Muscle of back (tissue), 3 donors: ENCODE measurements at regions not wholly inside any gene's neighbourhood (a gene's known extent, or its start where the extent isn't known, plus 50 kb on each side); places are given as distances from the start of the nearest gene placed in this dataset.
A peak's percentile ranks its signal among the peaks of the same experiment; 100 is the strongest.
"Not testable (repeated sequence)": the region's sequence is repeated elsewhere in the genome, so short reads cannot be mapped to it uniquely, and the experiment has no call there.

Source experiments
- DNase-seq, 3 donors: peaks; one replicate each; pipeline versions ENCODE4 v3.0.0 to v3.0.0-alpha.2; 2013

DNA sequence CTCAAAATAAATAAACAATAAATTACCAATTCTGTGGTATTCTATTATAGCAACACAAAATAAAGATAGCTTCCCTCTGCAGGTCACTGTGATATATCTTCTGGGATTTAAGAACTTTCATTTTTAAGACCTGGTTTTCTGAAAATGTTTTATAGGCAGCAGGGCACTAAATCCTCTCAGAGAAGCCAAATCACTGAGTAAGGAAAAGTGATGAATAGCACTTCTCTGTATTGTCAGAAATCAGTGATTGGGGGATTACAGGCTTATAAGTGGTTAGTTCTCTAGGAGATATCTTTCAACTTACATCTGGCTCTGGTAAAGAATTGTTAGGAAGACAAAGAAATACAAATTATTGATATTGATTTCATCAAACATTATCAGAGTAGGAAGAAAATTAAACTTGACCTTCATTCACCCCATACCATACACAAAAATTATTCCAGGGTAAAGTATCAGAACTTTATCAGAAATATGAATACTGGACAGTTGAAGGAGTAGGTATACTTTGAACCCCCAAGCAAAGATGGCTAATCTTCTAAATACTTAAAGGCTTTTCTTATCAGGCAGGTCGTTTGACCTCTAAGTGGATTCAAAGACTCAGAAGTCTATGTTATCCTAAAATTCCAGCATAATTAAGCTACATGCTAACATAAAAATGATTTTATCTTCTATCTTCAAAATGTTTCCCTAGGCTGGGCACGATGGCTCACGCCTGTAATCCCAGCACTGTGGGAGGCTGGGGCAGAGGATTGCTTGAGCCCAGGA is 81.6 kb upstream of the USP9X start:
- no peak for DNase-seq

DNA sequence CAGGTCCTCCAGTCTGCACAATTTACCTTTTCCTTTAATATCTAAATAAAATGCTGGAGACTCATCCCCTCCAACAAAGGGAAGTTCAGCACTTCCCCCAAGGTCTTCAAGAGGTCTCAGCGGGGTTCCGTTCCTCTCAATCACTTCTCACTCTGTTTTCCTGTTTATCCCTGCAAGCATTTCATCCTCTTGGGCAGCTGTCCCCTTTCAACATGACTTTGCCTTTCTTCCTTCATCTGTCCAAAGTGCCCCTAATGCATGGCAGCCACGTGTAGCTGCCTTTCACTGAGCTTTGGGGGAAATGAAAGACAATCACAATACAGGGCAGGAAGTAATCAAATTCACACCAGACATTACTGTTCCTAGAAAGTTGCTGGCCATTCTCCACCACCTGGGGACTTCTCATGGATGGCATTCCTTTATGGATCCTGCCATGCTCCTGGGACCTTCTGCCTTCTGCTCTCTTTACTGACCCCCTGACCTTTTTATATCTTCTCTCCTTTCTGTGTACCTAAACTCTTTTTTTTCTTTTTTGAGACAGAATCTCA is 79.7 kb upstream of the USP9X start:
- no peak for DNase-seq

DNA sequence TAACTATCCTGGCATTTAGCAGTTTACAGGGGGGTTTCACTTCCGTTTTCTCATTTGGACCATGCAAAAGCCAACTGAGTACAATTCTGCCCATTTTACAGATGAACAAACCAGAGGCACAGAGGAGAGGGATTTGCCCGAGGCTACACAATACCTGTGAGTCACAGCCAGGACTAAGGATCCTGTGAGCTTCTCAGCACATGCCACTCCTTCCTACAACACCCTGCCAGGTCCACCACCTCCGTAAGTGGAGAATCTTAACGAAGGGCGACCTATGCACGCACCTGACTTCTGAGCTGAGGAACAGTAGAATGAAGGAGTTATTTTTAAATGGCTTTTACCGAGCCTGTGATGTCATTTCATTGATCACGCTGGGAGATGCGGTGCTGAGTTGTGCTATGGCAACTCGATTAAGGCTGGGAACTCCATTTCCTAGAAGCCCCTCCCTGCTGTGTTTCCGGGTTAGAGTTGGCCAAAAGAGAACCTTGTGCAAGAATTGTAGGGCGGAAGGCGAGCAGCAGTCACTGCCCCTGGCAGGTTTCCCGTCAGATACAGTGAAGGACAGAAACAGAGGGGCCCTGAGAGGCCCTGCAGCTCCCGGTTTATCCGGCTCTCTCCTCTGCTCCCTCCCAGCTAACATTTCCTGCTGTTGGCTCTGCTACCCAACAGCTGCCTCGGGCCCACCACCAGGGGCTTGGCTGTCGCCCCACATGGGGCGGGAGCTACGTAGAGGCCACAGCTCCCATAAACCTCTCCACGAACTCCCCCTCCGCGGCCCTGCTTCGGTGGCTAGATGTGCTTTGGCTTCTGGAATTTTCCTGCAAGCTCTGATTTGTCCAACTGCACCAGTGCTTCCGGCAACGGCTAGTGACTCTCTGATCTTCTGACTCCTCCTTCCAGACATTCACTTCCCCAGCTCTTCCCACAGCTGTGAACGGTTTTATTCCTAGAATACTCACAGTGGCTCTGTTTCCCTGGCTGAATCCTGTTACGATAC is 75.1 kb upstream of the USP9X start:
- DNase-seq: peak; percentile 85 to 96 (median 92)

DNA sequence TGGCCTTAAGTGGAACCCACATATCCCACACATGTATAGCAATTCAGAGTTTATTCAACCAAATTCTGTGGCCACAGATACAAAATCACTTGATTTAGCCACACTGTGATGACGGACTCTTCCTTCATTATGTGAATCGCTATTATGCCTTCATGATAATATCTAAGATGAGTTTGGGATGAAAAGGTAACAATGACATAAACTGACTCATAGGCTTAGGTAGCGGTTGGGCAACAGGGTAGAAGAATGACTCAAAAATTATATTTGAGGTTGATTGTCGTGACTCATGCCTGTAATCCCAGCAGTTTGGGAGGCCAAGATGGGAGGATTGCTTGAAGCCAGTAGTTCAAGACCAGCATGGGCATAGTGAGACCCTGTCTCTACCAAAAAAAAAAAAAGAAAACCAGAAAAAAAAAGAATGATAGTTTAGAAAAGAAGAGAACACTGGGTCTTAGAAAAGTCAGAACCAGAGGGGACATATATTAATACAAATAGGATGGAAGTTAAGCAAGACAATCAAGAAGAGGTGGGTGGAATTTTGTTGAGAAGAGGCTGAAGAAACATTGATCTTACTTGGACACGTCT is 70.4 kb upstream of the USP9X start:
- no peak for DNase-seq

DNA sequence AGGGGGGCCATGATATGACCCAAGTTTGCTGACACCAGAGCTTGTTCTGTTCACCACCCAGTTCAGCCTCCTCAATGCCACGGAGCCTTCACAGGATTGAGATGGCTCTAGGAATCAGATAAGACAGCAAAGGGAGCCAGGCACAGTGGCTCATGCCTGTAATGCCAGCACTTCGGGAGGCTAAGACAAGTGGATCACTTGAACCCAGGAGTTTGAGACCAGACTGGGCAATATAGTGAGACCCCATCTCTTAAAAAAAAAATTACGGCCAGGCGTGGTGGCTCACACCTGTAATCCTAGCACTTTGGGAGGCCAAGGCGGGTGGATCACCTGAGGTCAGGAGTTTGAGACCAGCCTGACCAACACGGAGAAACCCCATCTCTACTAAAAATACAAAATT is 67.5 kb upstream of the USP9X start:
- not testable (repeated sequence) for DNase-seq

DNA sequence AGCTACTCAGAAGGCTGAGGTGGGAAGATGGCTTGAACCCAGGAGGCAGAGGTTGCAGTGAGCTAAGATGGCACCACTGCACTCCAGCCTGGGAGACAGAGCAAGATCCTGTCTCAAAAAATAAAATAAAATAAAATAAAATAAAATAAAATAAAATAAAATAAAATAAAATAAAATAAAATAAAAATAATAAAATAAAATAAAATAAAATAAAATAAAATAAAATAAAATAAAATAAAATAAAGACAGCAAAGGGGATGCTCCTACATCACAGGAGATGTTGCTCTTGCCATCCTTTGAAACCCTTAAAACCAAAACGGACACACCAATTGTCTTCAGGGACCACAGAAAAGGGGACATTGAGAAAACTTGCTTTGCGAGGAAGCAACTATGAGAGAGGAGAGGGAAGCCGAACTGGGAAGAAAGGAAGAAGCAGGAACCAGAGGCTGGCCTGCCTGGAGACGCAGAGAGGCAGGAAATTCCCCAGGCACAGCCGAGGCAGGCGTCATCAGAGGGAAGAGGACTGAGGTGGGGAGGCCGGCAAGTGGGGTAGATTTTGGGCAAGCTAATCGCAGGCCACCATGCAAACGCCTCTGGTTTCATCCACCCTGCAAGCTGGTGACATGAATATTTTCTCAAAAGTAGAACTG is 66.7 kb upstream of the USP9X start:
- DNase-seq: not testable (repeated sequence)

DNA sequence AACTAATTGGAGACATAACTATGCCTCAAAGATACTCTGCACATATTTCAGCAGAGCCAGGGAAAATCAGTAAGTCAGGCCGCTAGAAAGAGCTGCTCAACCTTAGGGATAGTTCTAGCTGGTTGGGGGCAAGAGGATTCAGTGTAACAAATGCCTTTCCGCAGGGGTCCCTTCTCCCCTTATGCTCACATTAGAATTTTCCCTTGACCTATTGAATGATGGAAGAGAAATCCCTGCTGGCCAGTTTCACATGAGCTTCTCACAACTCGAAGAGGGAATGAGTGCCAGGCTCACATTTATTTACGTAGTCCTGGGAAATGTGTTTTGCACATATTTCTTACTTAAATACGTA is 66.2 kb upstream of the USP9X start:
- no peak for DNase-seq

DNA sequence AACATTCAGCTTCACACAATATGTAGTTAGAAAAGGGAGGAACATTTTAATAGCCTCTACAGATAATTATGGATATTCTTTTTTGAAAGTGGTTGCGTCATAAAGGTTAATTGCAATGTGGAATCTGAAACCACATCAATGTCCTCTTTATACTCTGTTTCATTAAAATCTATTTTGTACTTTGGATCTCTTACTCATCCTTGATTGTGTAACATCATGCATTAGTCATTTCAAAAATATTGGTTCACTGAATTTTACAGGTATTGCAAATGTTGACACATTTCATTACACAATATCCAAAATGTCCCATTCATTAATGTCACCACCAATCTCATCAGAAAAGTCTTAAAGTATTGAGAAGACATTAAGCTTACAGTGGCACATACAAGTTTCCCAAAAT is 62.7 kb upstream of the USP9X start:
- DNase-seq: no peak

DNA sequence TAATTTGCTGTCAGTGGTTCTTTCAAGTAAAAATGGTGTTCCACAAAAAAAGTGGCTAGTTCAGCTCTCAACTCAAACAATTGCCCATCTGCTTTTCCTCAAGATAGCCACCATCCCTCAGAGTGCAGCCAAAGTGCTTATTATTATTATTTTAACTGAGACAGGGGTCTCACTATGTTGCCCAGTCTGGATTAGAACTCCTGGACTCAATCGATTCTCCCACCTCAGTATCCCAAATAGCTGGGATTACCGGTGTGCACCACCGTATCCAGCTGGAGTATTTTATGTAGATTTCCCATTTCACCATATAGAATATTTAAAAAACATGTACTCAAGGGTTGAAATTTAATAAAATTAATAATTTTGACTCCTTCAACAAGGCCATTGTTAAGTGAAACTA is 62.1 kb upstream of the USP9X start:
- no peak for DNase-seq

DNA sequence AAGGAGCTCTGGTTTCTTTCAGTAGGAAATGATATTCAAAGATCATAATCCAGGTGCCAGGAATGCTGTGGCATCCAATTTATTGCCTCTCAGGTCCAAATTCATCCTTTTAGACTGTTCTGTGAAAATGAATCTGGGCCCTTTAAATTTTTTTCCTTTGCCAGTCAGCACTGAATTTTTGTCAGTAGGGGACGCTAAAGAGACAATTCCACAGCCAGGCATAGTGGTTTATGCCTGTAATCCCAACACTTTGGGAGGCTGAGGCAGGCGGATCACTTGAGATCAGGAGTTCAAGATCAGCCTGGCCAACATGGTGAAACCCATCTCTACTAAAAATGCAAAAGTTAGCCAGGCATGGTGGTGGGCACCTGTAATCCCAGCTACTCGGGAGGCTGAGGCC is 60.9 kb upstream of the USP9X start:
- not testable (repeated sequence) for DNase-seq

DNA sequence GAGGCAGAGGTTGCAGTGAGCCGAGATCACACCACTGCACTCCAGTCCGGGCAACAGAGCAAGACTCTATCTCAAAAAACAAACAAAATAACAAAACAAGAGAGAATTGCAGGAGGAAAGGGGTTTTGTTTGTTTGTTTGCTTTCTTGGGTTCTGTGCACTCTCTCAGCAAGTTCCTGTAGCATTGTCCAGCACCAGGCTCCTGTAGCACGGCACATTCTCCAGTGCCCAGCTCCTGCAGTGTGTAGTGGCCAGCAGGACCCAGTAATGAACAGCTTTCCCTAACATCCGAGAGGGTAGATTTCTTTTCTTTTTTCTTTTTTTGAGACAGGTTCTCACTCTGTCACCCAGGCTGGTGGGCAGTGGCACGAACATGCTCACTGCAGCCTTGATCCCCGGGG is 60.5 kb upstream of the USP9X start:
- no peak for DNase-seq

DNA sequence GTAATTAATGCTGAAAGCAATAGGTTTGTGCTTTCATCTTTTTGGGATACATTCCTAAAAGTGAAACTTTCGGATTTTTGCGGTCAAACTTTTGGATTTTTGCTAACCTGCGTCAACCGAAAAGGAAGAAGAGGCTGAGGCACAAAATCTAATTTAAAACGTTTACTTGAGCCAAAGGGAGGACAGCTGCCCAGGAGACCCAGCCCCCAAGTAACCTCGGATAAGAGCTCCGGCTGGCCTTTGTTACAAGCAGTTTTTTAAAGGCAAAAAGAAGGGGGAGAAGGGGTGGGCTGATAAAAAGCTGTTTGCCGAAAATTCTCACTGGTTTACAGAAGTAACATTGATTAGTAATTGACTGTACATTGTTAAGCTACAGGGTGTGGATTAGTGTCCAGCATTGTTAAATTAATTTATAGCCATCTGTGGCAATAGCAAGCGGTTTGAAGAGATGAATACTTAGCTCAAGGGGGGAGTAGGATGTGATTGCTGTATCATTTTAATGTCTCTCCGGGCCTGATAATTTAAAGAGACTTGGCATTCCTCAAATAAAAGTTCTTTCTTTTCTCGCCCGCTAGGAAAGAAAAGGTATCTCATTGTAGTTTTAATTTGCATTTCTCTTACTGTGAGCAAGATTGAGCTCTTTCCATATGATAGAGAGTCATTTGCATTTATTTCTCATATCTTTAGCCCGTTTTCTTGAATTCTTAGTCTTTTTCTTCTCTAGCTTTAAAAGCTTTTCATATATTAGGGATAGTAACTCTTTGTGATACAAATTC is 59.1 kb upstream of the USP9X start:
- DNase-seq: peak in 1 of 3 donors; percentile 63

DNA sequence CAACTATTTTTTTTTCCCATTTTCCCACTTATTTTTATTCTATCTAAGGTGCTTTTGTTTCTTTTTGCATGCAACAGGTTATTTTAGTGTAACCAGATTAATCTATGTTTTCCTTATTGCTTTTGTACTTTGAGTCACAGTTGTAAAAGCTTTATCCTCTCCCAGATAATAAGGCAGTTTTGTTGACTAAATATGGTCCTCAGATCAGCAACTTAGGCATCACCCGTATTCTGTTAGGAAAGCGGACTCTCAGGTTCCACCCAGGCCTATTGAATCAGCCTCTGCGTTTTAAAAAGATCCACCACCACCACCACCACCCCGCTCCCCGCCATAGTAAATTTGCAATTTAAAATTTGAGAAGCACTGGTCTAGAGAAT is 58.6 kb upstream of the USP9X start:
- no peak for DNase-seq

DNA sequence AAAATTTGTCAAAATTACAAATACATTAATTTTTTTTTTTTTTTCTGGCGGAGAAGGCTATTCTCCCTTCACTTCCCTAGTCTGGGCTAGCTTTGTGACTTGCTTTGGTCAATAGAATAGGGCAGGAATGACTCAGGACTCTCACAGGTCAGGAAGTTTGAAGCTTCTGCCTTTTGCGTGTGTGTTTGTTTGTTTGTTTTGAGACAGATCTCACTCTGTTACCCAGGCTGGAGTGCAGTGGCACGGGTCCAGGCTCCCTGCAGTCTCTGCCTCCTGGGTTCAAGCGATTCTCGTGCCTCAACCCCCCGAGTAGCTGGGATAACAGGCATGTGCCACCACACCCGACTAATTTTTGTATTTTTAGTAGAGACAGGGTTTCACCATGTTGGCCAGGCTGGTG is 55.9 kb upstream of the USP9X start:
- DNase-seq: no peak

DNA sequence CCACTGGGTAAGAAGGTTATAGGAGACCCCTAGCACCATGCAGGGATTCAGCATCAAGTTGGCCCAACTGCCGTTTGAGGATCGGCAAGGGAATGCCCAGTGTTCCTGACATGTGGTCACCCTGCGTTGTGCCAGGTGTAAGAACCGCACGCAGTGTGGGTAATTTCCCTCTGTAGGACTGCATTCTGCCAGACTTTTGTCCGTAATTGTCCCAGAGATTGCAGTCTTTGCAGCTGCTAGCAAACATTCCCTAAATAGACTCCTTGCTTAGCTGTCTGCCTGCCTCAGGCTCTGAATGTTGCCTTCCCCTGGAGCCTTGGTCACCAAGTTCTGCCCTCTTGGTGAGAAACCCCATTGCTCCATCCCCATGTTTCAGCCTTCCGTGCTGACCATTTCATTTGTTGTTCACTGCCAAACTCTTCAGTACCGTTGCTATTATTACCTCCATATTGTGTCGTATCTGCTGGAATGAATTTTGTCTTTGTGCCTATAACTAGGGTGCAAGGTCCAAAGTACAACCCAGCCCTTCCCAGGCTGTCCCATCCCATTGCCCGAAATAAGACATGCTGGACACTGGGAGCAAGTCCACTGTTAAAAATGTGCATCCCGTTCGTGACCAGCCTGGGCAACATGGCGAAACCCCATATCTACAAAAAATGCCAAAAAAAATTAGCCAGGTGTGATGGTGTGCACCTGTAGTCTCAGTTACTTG is 53.8 kb upstream of the USP9X start:
- DNase-seq: no peak

DNA sequence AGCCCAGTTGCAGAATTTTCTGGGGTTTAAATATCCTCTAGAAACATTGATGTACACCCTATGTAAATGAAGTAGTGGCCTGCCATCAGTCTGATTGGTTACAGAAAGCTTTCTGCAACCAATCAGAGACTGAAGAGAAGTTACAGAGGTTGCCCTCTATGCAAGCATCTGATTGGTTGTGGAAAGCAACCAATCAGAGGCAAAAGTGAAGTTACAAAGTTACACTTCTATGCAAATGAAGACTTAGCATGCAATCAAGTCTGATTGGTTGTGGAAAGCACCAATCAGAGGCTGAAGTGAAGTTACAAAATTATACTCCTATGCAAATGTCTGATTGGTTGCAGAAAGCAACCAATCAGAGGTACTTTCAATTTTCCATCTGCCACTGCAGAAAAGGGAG is 51.9 kb upstream of the USP9X start:
- no peak for DNase-seq

DNA sequence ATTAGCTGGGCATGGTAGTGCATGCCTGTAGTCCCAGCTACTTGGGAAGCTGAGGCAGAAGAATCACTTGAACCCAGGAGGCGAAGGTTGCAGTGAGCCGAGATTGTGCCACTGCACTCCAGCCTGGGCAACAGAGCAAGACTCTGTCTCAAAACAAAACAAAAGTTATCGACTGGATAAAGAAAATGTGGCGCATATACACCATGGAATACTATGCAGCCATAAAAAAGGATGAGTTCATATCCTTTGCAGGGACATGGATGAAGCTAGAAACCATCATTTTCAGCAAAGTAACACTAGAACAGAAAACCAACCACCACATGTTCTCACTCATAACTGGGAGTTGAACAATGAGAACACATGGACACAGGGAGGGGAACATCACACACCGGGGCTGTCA is 50.3 kb upstream of the USP9X start:
- not testable (repeated sequence) for DNase-seq
